HepG2 (cell line): ENCODE measurements at regions not wholly inside any gene's neighbourhood (a gene's known extent, or its start where the extent isn't known, plus 50 kb on each side); places are given as distances from the start of the nearest gene placed in this dataset.

Experiments used
- ATAC-seq: fragments of 200-7000 bp; cut with Tn5 transposase; 3 replicates; pipeline ENCODE4 v1.9.1; 2020; ENCODE audit warnings: mild to moderate bottlenecking, moderate library complexity
- BruUV-seq: library from RNA; stranded (reverse); fragments of 400-500 nt; replicated peaks from 2 replicates; lab custom pipeline; 2021; lab: Mats Ljungman, UMichigan
- CTCF ChIA-PET: fragments of 300-600 bp; formaldehyde crosslinking; extraction: SDS; loops from one replicate; lab custom pipeline; 2021; ENCODE audit warnings: low total read pairs, inconsistent platforms, low intra/inter-chr PET ratio; lab: Yijun Ruan, JAX
- POLR2A ChIA-PET: fragments of 350-600 bp; sonication (Branson Sonifier 250); formaldehyde crosslinking; loops from one replicate; lab custom pipeline; 2020; ENCODE audit warnings: antibody characterized with exemption, inconsistent platforms; lab: Yijun Ruan, JAX
- DNase-seq: peaks from one replicate; pipeline ENCODE4 v3.0.0-alpha.2; 2015; ENCODE audit warnings: low spot score
- FAIRE-seq: peaks from 3 replicates; lab custom pipeline; 2011; peaks lifted over from hg19 to GRCh38; lab: Jason Lieb, UNC
- H2AFZ ChIP-seq: one replicate; pipeline ENCODE4 v1.6.1; 2011; ENCODE audit warnings: low read length, inconsistent platforms
- H3K27ac ChIP-seq: fragments of 300-600 bp; 3 replicates; pipeline ENCODE4 v1.8.0; 2011; ENCODE audit warnings: mixed run types, mild to moderate bottlenecking, mixed read lengths, low read length, inconsistent platforms; ENCODE audit not compliant: insufficient read depth; ENCODE audit errors: extremely low read length
- H3K27me3 ChIP-seq, 2 experiments: fragments of 200-600 bp in 1 of 2; 2 replicates in 1 of 2; 3 replicates in 1 of 2; pipeline versions ENCODE4 v1.6.0 to v1.8.0; 2011; ENCODE audit warnings: low read length in 2 of 2, mild to moderate bottlenecking in 2 of 2, moderate library complexity in 2 of 2, inconsistent platforms in 1 of 2; ENCODE audit not compliant: insufficient read depth in 2 of 2, control insufficient read depth in 1 of 2
- H3K36me3 ChIP-seq, 2 experiments: fragments of 200-600 bp in 1 of 2; replicated peaks in 1 of 2; 2 replicates in 1 of 2; 3 replicates in 1 of 2; pipeline versions ENCODE4 v1.5.1 to v1.8.0; 2011; ENCODE audit warnings: low read length in 2 of 2, inconsistent platforms in 1 of 2; ENCODE audit not compliant: insufficient read depth in 2 of 2, control insufficient read depth in 1 of 2
- H3K4me1 ChIP-seq: 2 replicates; pipeline ENCODE4 v1.5.1; 2012; ENCODE audit warnings: low read length, inconsistent platforms; ENCODE audit not compliant: insufficient read depth
- H3K4me2 ChIP-seq: 2 replicates; pipeline ENCODE4 v1.6.0; 2011; ENCODE audit warnings: low read depth, low read length, inconsistent platforms
- H3K4me3 ChIP-seq, 3 experiments: fragments of 200-600 bp in 1 of 3; sonication (generic), shearing (Covaris generic) in 1 of 3; replicated peaks in 1 of 3; 2 replicates each; pipeline ENCODE4 v1.5.1; 2011 to 2016; ENCODE audit warnings: low read length in 3 of 3, inconsistent platforms in 2 of 3, low read depth in 2 of 3, mild to moderate bottlenecking in 2 of 3, control low read depth in 1 of 3, mixed read lengths in 1 of 3; ENCODE audit not compliant: insufficient read depth in 1 of 3
- H3K79me2 ChIP-seq: one replicate; pipeline ENCODE4 v1.6.1; 2011; ENCODE audit warnings: low read length, inconsistent platforms; ENCODE audit not compliant: insufficient read depth
- H3K9ac ChIP-seq: 2 replicates; pipeline ENCODE4 v1.6.0; 2011; ENCODE audit warnings: mild to moderate bottlenecking, low read depth, low read length, inconsistent platforms; ENCODE audit not compliant: insufficient read depth
- H3K9me3 ChIP-seq: 2 replicates; pipeline ENCODE4 v1.5.1; 2012; ENCODE audit warnings: mild to moderate bottlenecking, low read length
- H4K20me1 ChIP-seq: 2 replicates; pipeline ENCODE4 v1.6.0; 2011; ENCODE audit warnings: inconsistent platforms, mild to moderate bottlenecking, low read length, moderate library complexity; ENCODE audit not compliant: insufficient read depth
- FLYWCH1 ChIP-seq: sonication (generic); formaldehyde crosslinking; IDR thresholded peaks from 2 replicates; pipeline ENCODE4 v1.8.1; 2023; ENCODE audit warnings: mild to moderate bottlenecking, missing genetic modification reagents
- FOXO1 ChIP-seq: sonication (generic); formaldehyde crosslinking; IDR thresholded peaks from 2 replicates; pipeline ENCODE4 v1.4.0; 2020; ENCODE audit warnings: missing genetic modification reagents
- GPBP1L1 ChIP-seq: sonication (generic); formaldehyde crosslinking; IDR thresholded peaks from 2 replicates; pipeline ENCODE4 v1.5.0; 2020; ENCODE audit warnings: mild to moderate bottlenecking, missing genetic modification reagents
- HNF1B ChIP-seq: sonication (generic); formaldehyde crosslinking; IDR thresholded peaks from 2 replicates; pipeline ENCODE4 v1.5.1; 2020; ENCODE audit warnings: mild to moderate bottlenecking, moderate library complexity, missing genetic modification reagents
- ONECUT2 ChIP-seq: sonication (generic); formaldehyde crosslinking; IDR thresholded peaks from 2 replicates; pipeline ENCODE4 v1.4.0; 2020; ENCODE audit warnings: missing genetic modification reagents
- RFX5 ChIP-seq: IDR thresholded peaks from 2 replicates; pipeline ENCODE4 v1.6.1; 2011; ENCODE audit warnings: low read depth, low read length, improper control_type of control experiment
- SP140L ChIP-seq: sonication (generic); formaldehyde crosslinking; IDR thresholded peaks from 2 replicates; pipeline ENCODE4 v1.4.0; 2020; ENCODE audit warnings: missing genetic modification reagents, borderline replicate concordance
- SUZ12 ChIP-seq: fragments of 150-350 bp; IDR thresholded peaks from 2 replicates; pipeline ENCODE4 v1.6.1; 2014; ENCODE audit warnings: low read depth, low read length
- ZBTB1 ChIP-seq: sonication (generic); formaldehyde crosslinking; IDR thresholded peaks from 2 replicates; pipeline ENCODE4 v1.4.0; 2020; ENCODE audit warnings: missing genetic modification reagents, borderline replicate concordance
- ZBTB7B ChIP-seq: sonication (generic); formaldehyde crosslinking; IDR thresholded peaks from 2 replicates; pipeline ENCODE4 v1.4.0; 2020; ENCODE audit warnings: missing genetic modification reagents
- ZMYM4 ChIP-seq: sonication (generic); formaldehyde crosslinking; IDR thresholded peaks from 2 replicates; pipeline ENCODE4 v1.8.1; 2023; ENCODE audit warnings: mild to moderate bottlenecking, missing genetic modification reagents
- ZNF251 ChIP-seq: sonication (generic); formaldehyde crosslinking; IDR thresholded peaks from 2 replicates; pipeline ENCODE4 v1.9.0; 2021; ENCODE audit warnings: mild to moderate bottlenecking, missing genetic modification reagents
- ZNF331 ChIP-seq: sonication (generic); formaldehyde crosslinking; IDR thresholded peaks from 2 replicates; pipeline ENCODE4 v1.4.0; 2020; ENCODE audit warnings: missing genetic modification reagents
- ZNF501 ChIP-seq: sonication (generic); formaldehyde crosslinking; IDR thresholded peaks from 2 replicates; pipeline ENCODE4 v1.5.1; 2020; ENCODE audit warnings: mild to moderate bottlenecking, moderate library complexity, missing genetic modification reagents
- ZNF615 ChIP-seq: sonication (generic); formaldehyde crosslinking; IDR thresholded peaks from 2 replicates; pipeline ENCODE4 v1.5.0; 2020; ENCODE audit warnings: mild to moderate bottlenecking, missing genetic modification reagents, borderline replicate concordance
- WGBS: methylation state at CpG from one replicate; pipeline ENCODE4 v1.1.6; 2017; ENCODE audit warnings: low lambda C conversion rate; 5-methylcytosine and 5-hydroxymethylcytosine counted together
- in situ Hi-C: cut with HindIII; loops from 2 replicates; pipeline ENCODE4 v1.10.0; 2017; ENCODE audit warnings: low pct_unique_long_range_greater_than_20kb; ENCODE audit not compliant: extremely low pct_ligation_motif_present
- intact Hi-C: fragments of 100-400 bp; cut with micrococcal nuclease; formaldehyde crosslinking; loops from one replicate; pipeline ENCODE4 v1.10.0; 2022; ENCODE audit not compliant: unreplicated experiment
- TF ChIP-seq, protein P1 (sequence below): IDR thresholded peaks from 2 replicates; pipeline ENCODE4 v1.6.1; 2016; ENCODE audit warnings: low read depth, borderline replicate concordance

DNA sequence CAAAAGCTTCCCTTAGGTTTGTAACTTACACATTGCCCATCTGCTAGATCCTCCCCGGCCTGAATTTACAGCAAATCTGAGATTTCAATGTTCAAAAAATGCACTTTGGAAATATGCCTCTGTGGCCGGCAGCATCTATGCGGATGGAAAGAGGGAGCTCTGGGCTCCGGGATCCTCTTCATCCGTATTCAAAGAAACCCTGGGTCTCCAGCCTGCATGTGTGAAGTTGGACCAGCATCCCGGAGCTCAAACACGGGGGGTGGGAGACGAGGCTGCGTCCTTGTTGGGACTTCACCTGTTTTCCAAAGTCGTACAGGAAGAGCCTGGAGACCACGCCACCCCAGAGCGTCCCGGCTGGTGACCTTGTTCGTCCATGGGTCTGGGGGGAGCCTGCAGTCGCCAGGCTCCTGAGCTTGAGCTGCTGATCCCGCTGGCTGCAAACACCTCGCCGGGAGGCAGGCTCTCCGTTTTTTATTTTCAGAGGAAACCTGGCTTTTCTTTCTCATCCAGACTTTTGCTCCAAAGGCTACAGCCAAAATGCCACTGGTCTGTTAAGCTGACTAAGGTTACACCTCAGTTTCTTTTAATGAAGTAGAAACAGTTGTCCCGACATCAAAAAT lies 77.4 kb downstream of the PTGR3 start:
- TF ChIP-seq SUZ12 (no peak), SP140L (no peak), HNF1B (CRISPR knock-in tag) (no peak), FLYWCH1 (CRISPR knock-in tag) (no peak), ZNF615 (CRISPR knock-in tag) (no peak), ZBTB7B (CRISPR knock-in tag) (no peak), ZNF331 (CRISPR knock-in tag) (no peak), ZNF251 (CRISPR knock-in tag) (no peak), ZMYM4 (no peak), FOXO1 (CRISPR knock-in tag) (no peak), ZNF501 (CRISPR knock-in tag) (no peak), ZBTB1 (CRISPR knock-in tag) (no peak), RFX5 (no peak), GPBP1L1 (CRISPR knock-in tag) (no peak), ONECUT2 (CRISPR knock-in tag) (no peak)
- TF ChIP-seq, protein P1, sequence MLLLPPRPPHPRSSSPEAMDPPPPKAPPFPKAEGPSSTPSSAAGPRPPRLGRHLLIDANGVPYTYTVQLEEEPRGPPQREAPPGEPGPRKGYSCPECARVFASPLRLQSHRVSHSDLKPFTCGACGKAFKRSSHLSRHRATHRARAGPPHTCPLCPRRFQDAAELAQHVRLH (CRISPR knock-in tag): no peak
- H3K4me3 ChIP-seq: peak overlapping the region in 1 of 3 experiments; percentile 14; a peak in 1 of 6 replicates
- ATAC-seq: no peak
- H2AFZ ChIP-seq: no peak overlapping the region
- H3K4me2 ChIP-seq: no peak overlapping the region
- H3K36me3 ChIP-seq: no peaks in the 10 kb centered on the region
- no peak overlapping the region for H3K9ac ChIP-seq
- H3K27ac ChIP-seq: no peak overlapping the region
- in situ Hi-C loops: no loop called here
- H3K79me2 ChIP-seq: no peaks in the 10 kb centered on the region
- whole genome bisulfite sequencing: 52% methylated on average over 9 of the region's 20 CpGs
- no peak for FAIRE-seq
- no TSS peak for BruUV-seq
- CTCF ChIA-PET: no interaction called here
- POLR2A ChIA-PET: no interaction called here
- peaks cover 23% of the 10 kb centered on the region for H3K4me1 ChIP-seq
- DNase-seq: no peak
- peaks cover 0 to 40% of the 10 kb centered on the region in 2 experiments; a peak in 4 of 5 replicates for H3K27me3 ChIP-seq
- H4K20me1 ChIP-seq: no peaks in the 10 kb centered on the region
- intact Hi-C loops: no loop called here
- no peaks in the 10 kb centered on the region for H3K9me3 ChIP-seq
